ENCODE measurements at regions not wholly inside any gene's neighbourhood (a gene's known extent, or its start where the extent isn't known, plus 50 kb on each side); places are given as distances from the start of the nearest gene placed in this dataset.

- Histone ChIP-seq H3K36me3 (no peaks in the 10 kb centered on the region), H3K9me3 (no peaks in the 10 kb centered on the region), H3K27me3 (no peaks in the 10 kb centered on the region), H3K4me1 (no peaks in the 10 kb centered on the region), H3K4me3 (no peak overlapping the region), H3K27ac (replicated peaks in 1 of 4) (no peak overlapping the region)
- TF ChIP-seq POLR2A (IDR thresholded peaks at IDR 0.05; ENCODE audit: low read depth): no peak
- TF ChIP-seq CTCF (IDR thresholded peaks at IDR 0.05): no peak
- TF ChIP-seq POLR2AphosphoS5 (IDR thresholded peaks at IDR 0.05): no peak
- TF ChIP-seq EP300 (IDR thresholded peaks at IDR 0.05): no peak
- WGBS: 86% methylated on average over 3 of the region's 3 CpGs
- intact Hi-C loops (cut with DNase I): no loop called here
- no peak for DNase-seq (ENCODE audit: extremely low spot score)
Observed at GRCh38 chr2:198660501-198660900, 797.2 kb downstream of the SATB2 start.

- intact Hi-C loops (cut with DNase I): no loop called here
- Histone ChIP-seq H3K27ac (replicated peaks in 1 of 4) (no peak overlapping the region), H3K4me1 (no peaks in the 10 kb centered on the region), H3K27me3 (no peaks in the 10 kb centered on the region), H3K4me3 (no peak overlapping the region), H3K9me3 (no peaks in the 10 kb centered on the region), H3K36me3 (no peaks in the 10 kb centered on the region)
- WGBS: 79% methylated on average over 5 of the region's 5 CpGs
- TF ChIP-seq EP300 (IDR thresholded peaks at IDR 0.05): no peak
- no peak for TF ChIP-seq CTCF (IDR thresholded peaks at IDR 0.05)
- no peak for TF ChIP-seq POLR2AphosphoS5 (IDR thresholded peaks at IDR 0.05)
- TF ChIP-seq POLR2A (IDR thresholded peaks at IDR 0.05; ENCODE audit: low read depth): no peak
- no peak for DNase-seq (ENCODE audit: extremely low spot score)
Observed at GRCh38 chr2:198659096-198659870, 798.5 kb downstream of the SATB2 start.

GRCh38 chr2:198657512-198658121 is 800.1 kb downstream of the SATB2 start:
- TF ChIP-seq POLR2A (IDR thresholded peaks at IDR 0.05; ENCODE audit: low read depth) (no peak), POLR2AphosphoS5 (IDR thresholded peaks at IDR 0.05) (no peak), CTCF (IDR thresholded peaks at IDR 0.05) (peak in 1 of 3 experiments; percentile 15), EP300 (IDR thresholded peaks at IDR 0.05) (no peak)
- no peak for DNase-seq (ENCODE audit: extremely low spot score)
- no peaks in the 10 kb centered on the region for H3K4me1 ChIP-seq
- H3K36me3 ChIP-seq: no peaks in the 10 kb centered on the region
- no peak overlapping the region for H3K27ac ChIP-seq (replicated peaks in 1 of 4)
- no peak overlapping the region for H3K4me3 ChIP-seq
- WGBS: 57% methylated on average over 6 of the region's 6 CpGs
- no peaks in the 10 kb centered on the region for H3K27me3 ChIP-seq
- no peaks in the 10 kb centered on the region for H3K9me3 ChIP-seq
- intact Hi-C loops (cut with DNase I): no loop called here

GRCh38 chr2:198656869-198657268 is 800.9 kb downstream of the SATB2 start:
- Histone ChIP-seq H3K4me1 (no peaks in the 10 kb centered on the region), H3K27ac (replicated peaks in 1 of 4) (no peak overlapping the region), H3K27me3 (no peaks in the 10 kb centered on the region), H3K9me3 (no peaks in the 10 kb centered on the region), H3K36me3 (no peaks in the 10 kb centered on the region), H3K4me3 (no peak overlapping the region)
- 73% methylated on average over 2 of the region's 2 CpGs for WGBS
- DNase-seq (ENCODE audit: extremely low spot score): no peak
- intact Hi-C loops (cut with DNase I): no loop called here
- no peak for TF ChIP-seq EP300 (IDR thresholded peaks at IDR 0.05)
- TF ChIP-seq POLR2AphosphoS5 (IDR thresholded peaks at IDR 0.05): no peak
- no peak for TF ChIP-seq POLR2A (IDR thresholded peaks at IDR 0.05; ENCODE audit: low read depth)
- TF ChIP-seq CTCF (IDR thresholded peaks at IDR 0.05): no peak

Measured in esophagus muscularis mucosa (tissue), 4 donors.